ENCODE measurements at regions not wholly inside any gene's neighbourhood (a gene's known extent, or its start where the extent isn't known, plus 50 kb on each side); places are given as distances from the start of the nearest gene placed in this dataset.

- ChIA-PET POLR2A (no interaction called here), CTCF (interaction anchor here (0.8 to 2.5 kb wide), 5 partner anchors 10 to 30 kb away, joined by 3 to 9 read pairs (median 4); no protein-coding TSS in a partner anchor)
Observed at GRCh38 chr11:10991393-10991792, 133.5 kb upstream of the ZBED5 start.

GRCh38 chr11:10990637-10991193, 132.9 kb upstream of the ZBED5 start:
- WGBS (ENCODE audit: insufficient coverage) = 95% methylated on average over 2 of the region's 3 CpGs
- CTCF ChIA-PET = interaction anchor here (0.8 to 2.5 kb wide), 5 partner anchors 10 to 31 kb away, joined by 3 to 9 read pairs (median 4); no protein-coding TSS in a partner anchor
- no peak for DNase-seq
- no peaks in the 10 kb centered on the region for H3K27me3 ChIP-seq (replicated peaks in 2 of 5; ENCODE audit: control insufficient read depth in 4 of 5, insufficient read depth in 5 of 5, low read length in 4 of 5)
- no peaks in the 10 kb centered on the region for H3K36me3 ChIP-seq (ENCODE audit: control insufficient read depth in 4 of 4, insufficient read depth in 4 of 4, low read length in 3 of 4)
- H3K9me3 ChIP-seq (ENCODE audit: control extremely low read depth in 1 of 5, control insufficient read depth in 4 of 5, insufficient read depth in 2 of 5, low read depth in 1 of 5, low read length in 4 of 5) = peaks cover 0 to 10% (median 4%) of the 10 kb centered on the region in 5 experiments
- POLR2A ChIA-PET = interaction anchor here (0.6 kb wide), 1 partner anchor 187 kb away, joined by 3 read pairs; no protein-coding TSS in a partner anchor
- no peak overlapping the region for H3K4me3 ChIP-seq (ENCODE audit: control insufficient read depth in 1 of 7, extremely low read depth in 1 of 7, insufficient read depth in 4 of 7, low read depth in 2 of 7, low read length in 6 of 7)
- no peak overlapping the region for H3K27ac ChIP-seq (ENCODE audit: insufficient read depth in 1 of 2, low read depth in 1 of 2, low read length in 2 of 2, poor library complexity in 1 of 2, severe bottlenecking in 2 of 2)
- H3K4me1 ChIP-seq (ENCODE audit: control extremely low read depth in 1 of 4, control insufficient read depth in 4 of 4, insufficient read depth in 4 of 4, low read length in 3 of 4) = peaks cover 2 to 24% (median 20%) of the 10 kb centered on the region in 4 experiments

More at GRCh38 chr11:10991393-10991792, 133.5 kb upstream of the ZBED5 start:
- Histone ChIP-seq H3K36me3 (ENCODE audit: control insufficient read depth in 4 of 4, insufficient read depth in 4 of 4, low read length in 3 of 4) (no peaks in the 10 kb centered on the region), H3K9me3 (ENCODE audit: control extremely low read depth in 1 of 5, control insufficient read depth in 4 of 5, insufficient read depth in 2 of 5, low read depth in 1 of 5, low read length in 4 of 5) (peaks cover 0 to 10% (median 4%) of the 10 kb centered on the region in 5 experiments), H3K4me3 (ENCODE audit: control insufficient read depth in 1 of 7, extremely low read depth in 1 of 7, insufficient read depth in 4 of 7, low read depth in 2 of 7, low read length in 6 of 7) (no peak overlapping the region), H3K27ac (ENCODE audit: insufficient read depth in 1 of 2, low read depth in 1 of 2, low read length in 2 of 2, poor library complexity in 1 of 2, severe bottlenecking in 2 of 2) (no peak overlapping the region), H3K4me1 (ENCODE audit: control extremely low read depth in 1 of 4, control insufficient read depth in 4 of 4, insufficient read depth in 4 of 4, low read length in 3 of 4) (peaks cover 0 to 18% (median 14%) of the 10 kb centered on the region in 4 experiments), H3K27me3 (replicated peaks in 2 of 5; ENCODE audit: control insufficient read depth in 4 of 5, insufficient read depth in 5 of 5, low read length in 4 of 5) (no peaks in the 10 kb centered on the region)
- DNase-seq = no peak
- 100% methylated on average over 2 of the region's 4 CpGs for WGBS (ENCODE audit: insufficient coverage)

- H3K27me3 ChIP-seq (replicated peaks in 2 of 5; ENCODE audit: control insufficient read depth in 4 of 5, insufficient read depth in 5 of 5, low read length in 4 of 5) = no peaks in the 10 kb centered on the region
- CTCF ChIA-PET = interaction anchor here (1.4 to 2.5 kb wide), 5 partner anchors 9 to 220 kb away, joined by 3 to 9 read pairs (median 4); no protein-coding TSS in a partner anchor
- peak; percentile 30 to 83 (median 79) for DNase-seq
Observed at GRCh38 chr11:10990160-10990559, 132.3 kb upstream of the ZBED5 start.

DNA sequence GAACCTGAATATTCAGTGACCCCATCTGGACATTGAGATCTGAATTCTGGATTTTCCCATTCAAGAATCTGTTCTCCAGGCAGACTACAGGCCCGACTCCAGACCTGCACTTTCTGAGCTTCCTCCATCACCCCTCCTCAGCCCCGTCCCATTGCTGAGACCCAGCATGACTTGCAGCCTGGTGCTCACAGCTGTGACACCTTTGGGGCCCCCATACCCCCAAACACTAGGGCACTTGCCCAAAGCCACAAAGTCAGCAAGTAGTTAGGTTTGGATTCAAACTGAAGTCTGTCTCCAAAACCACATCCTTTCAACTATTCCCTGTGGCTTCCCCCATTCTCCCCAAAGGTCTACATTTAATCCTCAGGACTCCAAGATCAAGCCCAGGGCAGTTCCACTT, 128.2 kb upstream of the ZBED5 start:
- H3K36me3 ChIP-seq (ENCODE audit: control insufficient read depth in 4 of 4, insufficient read depth in 4 of 4, low read length in 3 of 4) = no peaks in the 10 kb centered on the region
- no peaks in the 10 kb centered on the region for H3K9me3 ChIP-seq (ENCODE audit: control extremely low read depth in 1 of 5, control insufficient read depth in 4 of 5, insufficient read depth in 2 of 5, low read depth in 1 of 5, low read length in 4 of 5)
- CTCF ChIA-PET = interaction anchor here (1.4 to 2.3 kb wide), 2 partner anchors 32 to 52 kb away, joined by 3 to 9 read pairs; no protein-coding TSS in a partner anchor
- POLR2A ChIA-PET = no interaction called here
- H3K4me3 ChIP-seq (ENCODE audit: control insufficient read depth in 1 of 7, extremely low read depth in 1 of 7, insufficient read depth in 4 of 7, low read depth in 2 of 7, low read length in 6 of 7) = no peak overlapping the region
- peaks cover 2 to 31% (median 23%) of the 10 kb centered on the region in 4 experiments for H3K4me1 ChIP-seq (ENCODE audit: control extremely low read depth in 1 of 4, control insufficient read depth in 4 of 4, insufficient read depth in 4 of 4, low read length in 3 of 4)
- H3K27me3 ChIP-seq (replicated peaks in 2 of 5; ENCODE audit: control insufficient read depth in 4 of 5, insufficient read depth in 5 of 5, low read length in 4 of 5) = no peaks in the 10 kb centered on the region
- 0% methylated on average over 2 of the region's 2 CpGs for WGBS (ENCODE audit: insufficient coverage)
- DNase-seq = peak in 2 of 3 donors; percentile 60 to 65
- H3K27ac ChIP-seq (ENCODE audit: insufficient read depth in 1 of 2, low read depth in 1 of 2, low read length in 2 of 2, poor library complexity in 1 of 2, severe bottlenecking in 2 of 2) = no peak overlapping the region

More at GRCh38 chr11:10990160-10990559, 132.3 kb upstream of the ZBED5 start:
- POLR2A ChIA-PET = interaction anchor here (0.6 kb wide), 1 partner anchor 186 kb away, joined by 3 read pairs; no protein-coding TSS in a partner anchor
- Histone ChIP-seq H3K27ac (ENCODE audit: insufficient read depth in 1 of 2, low read depth in 1 of 2, low read length in 2 of 2, poor library complexity in 1 of 2, severe bottlenecking in 2 of 2) (no peak overlapping the region), H3K4me1 (ENCODE audit: control extremely low read depth in 1 of 4, control insufficient read depth in 4 of 4, insufficient read depth in 4 of 4, low read length in 3 of 4) (peaks cover 2 to 28% (median 23%) of the 10 kb centered on the region in 4 experiments), H3K4me3 (ENCODE audit: control insufficient read depth in 1 of 7, extremely low read depth in 1 of 7, insufficient read depth in 4 of 7, low read depth in 2 of 7, low read length in 6 of 7) (no peak overlapping the region), H3K36me3 (ENCODE audit: control insufficient read depth in 4 of 4, insufficient read depth in 4 of 4, low read length in 3 of 4) (no peaks in the 10 kb centered on the region), H3K9me3 (ENCODE audit: control extremely low read depth in 1 of 5, control insufficient read depth in 4 of 5, insufficient read depth in 2 of 5, low read depth in 1 of 5, low read length in 4 of 5) (peaks cover 0 to 9% (median 4%) of the 10 kb centered on the region in 5 experiments)
- 0% methylated on average over 3 of the region's 4 CpGs for WGBS (ENCODE audit: insufficient coverage)

GRCh38 chr11:10984742-10985141, 126.9 kb upstream of the ZBED5 start:
- no peaks in the 10 kb centered on the region for H3K27me3 ChIP-seq (replicated peaks in 2 of 5; ENCODE audit: control insufficient read depth in 4 of 5, insufficient read depth in 5 of 5, low read length in 4 of 5)

DNA sequence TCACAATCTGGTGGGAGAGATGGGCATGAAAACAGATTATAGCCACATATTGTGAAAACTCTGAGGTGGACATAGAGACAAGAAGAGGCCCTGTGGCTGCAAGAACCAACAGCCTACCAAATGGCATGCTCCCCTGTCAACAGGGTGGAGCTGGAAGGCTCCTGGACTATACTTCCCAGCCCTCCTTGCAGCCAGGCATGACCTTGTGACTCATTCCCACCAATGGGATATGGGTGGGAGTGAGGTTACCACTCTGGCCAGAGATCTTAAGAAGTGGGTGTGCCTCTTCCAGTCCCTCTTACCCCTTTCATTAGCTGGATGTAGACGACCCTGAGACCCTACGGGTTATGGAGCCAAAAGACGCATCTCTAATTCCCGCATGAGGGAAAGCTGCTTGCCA, 126.4 kb upstream of the ZBED5 start:
- Histone ChIP-seq H3K9me3 (ENCODE audit: control extremely low read depth in 1 of 5, control insufficient read depth in 4 of 5, insufficient read depth in 2 of 5, low read depth in 1 of 5, low read length in 4 of 5) (no peaks in the 10 kb centered on the region), H3K27me3 (replicated peaks in 2 of 5; ENCODE audit: control insufficient read depth in 4 of 5, insufficient read depth in 5 of 5, low read length in 4 of 5) (no peaks in the 10 kb centered on the region), H3K27ac (ENCODE audit: insufficient read depth in 1 of 2, low read depth in 1 of 2, low read length in 2 of 2, poor library complexity in 1 of 2, severe bottlenecking in 2 of 2) (no peak overlapping the region), H3K4me3 (ENCODE audit: control insufficient read depth in 1 of 7, extremely low read depth in 1 of 7, insufficient read depth in 4 of 7, low read depth in 2 of 7, low read length in 6 of 7) (no peak overlapping the region), H3K4me1 (ENCODE audit: control extremely low read depth in 1 of 4, control insufficient read depth in 4 of 4, insufficient read depth in 4 of 4, low read length in 3 of 4) (peaks cover 2 to 18% (median 13%) of the 10 kb centered on the region in 4 experiments), H3K36me3 (ENCODE audit: control insufficient read depth in 4 of 4, insufficient read depth in 4 of 4, low read length in 3 of 4) (no peaks in the 10 kb centered on the region)
- no peak for DNase-seq
- 97% methylated on average over 4 of the region's 4 CpGs for WGBS (ENCODE audit: insufficient coverage)
- POLR2A ChIA-PET = no interaction called here
- CTCF ChIA-PET = interaction anchor here (1.3 kb wide), 1 partner anchor 8 kb away, joined by 3 read pairs; no protein-coding TSS in a partner anchor

More at GRCh38 chr11:10984742-10985141, 126.9 kb upstream of the ZBED5 start:
- WGBS (ENCODE audit: insufficient coverage) = 100% methylated on average over 3 of the region's 5 CpGs
- no peak overlapping the region for H3K4me3 ChIP-seq (ENCODE audit: control insufficient read depth in 1 of 7, extremely low read depth in 1 of 7, insufficient read depth in 4 of 7, low read depth in 2 of 7, low read length in 6 of 7)
- DNase-seq = no peak
- H3K9me3 ChIP-seq (ENCODE audit: control extremely low read depth in 1 of 5, control insufficient read depth in 4 of 5, insufficient read depth in 2 of 5, low read depth in 1 of 5, low read length in 4 of 5) = no peaks in the 10 kb centered on the region
- peaks cover 2 to 22% (median 17%) of the 10 kb centered on the region in 4 experiments for H3K4me1 ChIP-seq (ENCODE audit: control extremely low read depth in 1 of 4, control insufficient read depth in 4 of 4, insufficient read depth in 4 of 4, low read length in 3 of 4)
- ChIA-PET POLR2A (no interaction called here), CTCF (interaction anchor here (1.0 to 2.3 kb wide), 4 partner anchors 8 to 51 kb away, joined by 3 to 9 read pairs (median 3); no protein-coding TSS in a partner anchor)
- H3K36me3 ChIP-seq (ENCODE audit: control insufficient read depth in 4 of 4, insufficient read depth in 4 of 4, low read length in 3 of 4) = no peaks in the 10 kb centered on the region
- H3K27ac ChIP-seq (ENCODE audit: insufficient read depth in 1 of 2, low read depth in 1 of 2, low read length in 2 of 2, poor library complexity in 1 of 2, severe bottlenecking in 2 of 2) = no peak overlapping the region

Data from common myeloid progenitor, CD34-positive (primary cell).